ENCODE measurements at regions not wholly inside any gene's neighbourhood (a gene's known extent, or its start where the extent isn't known, plus 50 kb on each side); places are given as distances from the start of the nearest gene placed in this dataset.

- no peaks in the 10 kb centered on the region for H4K20me1 ChIP-seq (ENCODE audit: insufficient read depth)
Observed at GRCh38 chr12:60308366-60308991, 712.6 kb downstream of the SLC16A7 start.

GRCh38 chr12:60311940-60312339 is 716.1 kb downstream of the SLC16A7 start:
- TF ChIP-seq EP300 (conservative IDR thresholded peaks at IDR 0.05; ENCODE audit: poor library complexity, severe bottlenecking) (no peak), RAD21 (conservative IDR thresholded peaks at IDR 0.05) (no peak), MXI1 (conservative IDR thresholded peaks at IDR 0.05; ENCODE audit: poor library complexity, severe bottlenecking) (no peak), SMC3 (conservative IDR thresholded peaks at IDR 0.05; ENCODE audit: poor library complexity) (no peak), POLR2AphosphoS5 (IDR thresholded peaks at IDR 0.05) (no peak), TAF1 (IDR thresholded peaks at IDR 0.05; ENCODE audit: low read depth) (no peak)
- TF ChIP-seq, protein P1, sequence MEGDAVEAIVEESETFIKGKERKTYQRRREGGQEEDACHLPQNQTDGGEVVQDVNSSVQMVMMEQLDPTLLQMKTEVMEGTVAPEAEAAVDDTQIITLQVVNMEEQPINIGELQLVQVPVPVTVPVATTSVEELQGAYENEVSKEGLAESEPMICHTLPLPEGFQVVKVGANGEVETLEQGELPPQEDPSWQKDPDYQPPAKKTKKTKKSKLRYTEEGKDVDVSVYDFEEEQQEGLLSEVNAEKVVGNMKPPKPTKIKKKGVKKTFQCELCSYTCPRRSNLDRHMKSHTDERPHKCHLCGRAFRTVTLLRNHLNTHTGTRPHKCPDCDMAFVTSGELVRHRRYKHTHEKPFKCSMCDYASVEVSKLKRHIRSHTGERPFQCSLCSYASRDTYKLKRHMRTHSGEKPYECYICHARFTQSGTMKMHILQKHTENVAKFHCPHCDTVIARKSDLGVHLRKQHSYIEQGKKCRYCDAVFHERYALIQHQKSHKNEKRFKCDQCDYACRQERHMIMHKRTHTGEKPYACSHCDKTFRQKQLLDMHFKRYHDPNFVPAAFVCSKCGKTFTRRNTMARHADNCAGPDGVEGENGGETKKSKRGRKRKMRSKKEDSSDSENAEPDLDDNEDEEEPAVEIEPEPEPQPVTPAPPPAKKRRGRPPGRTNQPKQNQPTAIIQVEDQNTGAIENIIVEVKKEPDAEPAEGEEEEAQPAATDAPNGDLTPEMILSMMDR (IDR thresholded peaks at IDR 0.05; ENCODE audit: poor library complexity, severe bottlenecking) = no peak

More at GRCh38 chr12:60308366-60308991, 712.6 kb downstream of the SLC16A7 start:
- Histone ChIP-seq H3K9ac (ENCODE audit: low read length) (no peak overlapping the region), H3K27me3 (ENCODE audit: insufficient read depth, low read depth, low read length) (no peaks in the 10 kb centered on the region), H3K36me3 (ENCODE audit: insufficient read depth, low read length) (no peaks in the 10 kb centered on the region), H3K27ac (ENCODE audit: low read length) (no peak overlapping the region), H3F3A (ENCODE audit: insufficient read depth, low read length, poor library complexity, severe bottlenecking) (no peaks in the 10 kb centered on the region), H3K79me2 (replicated peaks; ENCODE audit: insufficient read depth, low read length) (no peaks in the 10 kb centered on the region), H3K4me3 (ENCODE audit: low read length) (no peak overlapping the region), H3K4me2 (ENCODE audit: low read length) (no peak overlapping the region), H2AFZ (ENCODE audit: low read depth, low read length) (no peak overlapping the region), H3K9me2 (ENCODE audit: insufficient read depth, low read length) (no peaks in the 10 kb centered on the region), H3K9me3 (ENCODE audit: low read length) (no peaks in the 10 kb centered on the region)
- no peak for TF ChIP-seq MXI1 (conservative IDR thresholded peaks at IDR 0.05; ENCODE audit: poor library complexity, severe bottlenecking)
- TF ChIP-seq REST (IDR thresholded peaks at IDR 0.05; ENCODE audit: borderline replicate concordance) = no peak
- TF ChIP-seq, protein P1 (IDR thresholded peaks at IDR 0.05; ENCODE audit: poor library complexity, severe bottlenecking) = no peak
- TF ChIP-seq EP300 (conservative IDR thresholded peaks at IDR 0.05; ENCODE audit: poor library complexity, severe bottlenecking) = no peak
- no peak for TF ChIP-seq RAD21 (conservative IDR thresholded peaks at IDR 0.05)
- TF ChIP-seq SMC3 (conservative IDR thresholded peaks at IDR 0.05; ENCODE audit: poor library complexity) = no peak
- no peak for TF ChIP-seq TAF1 (IDR thresholded peaks at IDR 0.05; ENCODE audit: low read depth)
- no peak for TF ChIP-seq EZH2 (IDR thresholded peaks at IDR 0.05; ENCODE audit: borderline replicate concordance, insufficient read depth, low read length, poor library complexity, severe bottlenecking)
- TF ChIP-seq POLR2AphosphoS5 (IDR thresholded peaks at IDR 0.05) = no peak

More at GRCh38 chr12:60311940-60312339, 716.1 kb downstream of the SLC16A7 start:
- Histone ChIP-seq H3K9me3 (ENCODE audit: low read length) (no peaks in the 10 kb centered on the region), H3K4me3 (ENCODE audit: low read length) (no peak overlapping the region), H3F3A (ENCODE audit: insufficient read depth, low read length, poor library complexity, severe bottlenecking) (no peaks in the 10 kb centered on the region), H4K20me1 (ENCODE audit: insufficient read depth) (no peaks in the 10 kb centered on the region), H3K4me2 (ENCODE audit: low read length) (no peak overlapping the region), H3K36me3 (ENCODE audit: insufficient read depth, low read length) (no peaks in the 10 kb centered on the region), H3K27ac (ENCODE audit: low read length) (no peak overlapping the region), H3K79me2 (replicated peaks; ENCODE audit: insufficient read depth, low read length) (no peaks in the 10 kb centered on the region), H3K9ac (ENCODE audit: low read length) (no peak overlapping the region), H3K9me2 (ENCODE audit: insufficient read depth, low read length) (no peaks in the 10 kb centered on the region), H3K27me3 (ENCODE audit: insufficient read depth, low read depth, low read length) (no peaks in the 10 kb centered on the region), H2AFZ (ENCODE audit: low read depth, low read length) (no peak overlapping the region)

Data from neural cell (in vitro differentiated cells).